Right renal pelvis (tissue), 4 donors: ENCODE measurements at regions not wholly inside any gene's neighbourhood (a gene's known extent, or its start where the extent isn't known, plus 50 kb on each side); places are given as distances from the start of the nearest gene placed in this dataset.

Experiments
- DNase-seq, 4 donors: peaks; one replicate each; pipeline ENCODE4 v3.0.0-alpha.2; 2013; ENCODE audit warnings: low read depth in 4 of 4, low spot score in 3 of 4, missing footprints in 1 of 4

- DNase-seq, result no peak
Measured at GRCh38 chr11:95717314-95717713, 72.3 kb downstream of the FAM76B start.

DNA sequence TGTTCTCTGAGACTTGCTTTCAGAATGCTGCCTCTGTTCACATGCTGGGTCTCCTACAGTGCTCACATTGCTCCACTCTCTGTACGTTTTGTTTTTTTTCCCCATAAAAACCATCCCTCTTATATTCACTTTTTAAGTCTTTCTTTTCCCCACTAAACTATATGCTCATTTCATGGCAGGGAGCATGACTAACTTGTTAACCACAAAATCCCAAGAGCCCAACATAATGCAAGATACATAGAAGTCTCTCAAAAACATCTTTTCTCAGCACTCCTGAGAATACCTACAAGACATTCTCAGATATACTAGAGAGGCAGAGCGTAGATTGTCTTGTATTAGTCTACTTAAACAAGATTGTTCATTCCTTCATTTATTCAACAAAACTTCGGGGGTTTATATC is 73.3 kb downstream of the FAM76B start:
- no peak for DNase-seq

- DNase-seq, result no peak
Measured at GRCh38 chr11:95715777-95716241, 73.8 kb downstream of the FAM76B start.

GRCh38 chr11:95714843-95715776 is 74.5 kb downstream of the FAM76B start:
- no peak for DNase-seq

DNA sequence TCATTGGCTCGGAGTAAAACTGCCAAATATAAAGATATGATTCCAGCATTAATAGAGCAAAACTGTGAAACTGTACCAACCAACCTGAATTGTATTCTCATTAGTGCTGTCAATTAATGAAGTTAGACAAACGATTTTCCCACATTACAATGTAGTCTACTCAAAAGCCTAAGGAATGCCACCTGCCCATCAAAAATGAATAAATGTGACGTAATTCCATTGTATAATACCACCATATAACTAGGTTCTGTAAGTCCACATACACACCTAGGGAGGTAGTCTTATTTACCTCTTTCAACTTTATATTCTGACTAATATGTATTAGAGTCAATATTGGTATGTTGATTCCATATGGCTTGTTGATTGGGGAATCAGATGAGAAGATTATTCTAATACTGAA is 76.2 kb downstream of the FAM76B start:
- DNase-seq, result no peak

GRCh38 chr11:95711945-95712221 is 77.7 kb downstream of the FAM76B start:
- DNase-seq, result no peak

- DNase-seq, result no peak
Measured at GRCh38 chr11:95711162-95711944, 78.2 kb downstream of the FAM76B start.

GRCh38 chr11:95708681-95709080 is 80.9 kb downstream of the FAM76B start:
- no peak for DNase-seq

- DNase-seq, result no peak
Measured at GRCh38 chr11:95706974-95707387, 82.6 kb downstream of the FAM76B start.

- DNase-seq, result peak; percentile 79 to 87 (median 83)
Measured at GRCh38 chr11:95705485-95706124, 84.0 kb downstream of the FAM76B start.

DNA sequence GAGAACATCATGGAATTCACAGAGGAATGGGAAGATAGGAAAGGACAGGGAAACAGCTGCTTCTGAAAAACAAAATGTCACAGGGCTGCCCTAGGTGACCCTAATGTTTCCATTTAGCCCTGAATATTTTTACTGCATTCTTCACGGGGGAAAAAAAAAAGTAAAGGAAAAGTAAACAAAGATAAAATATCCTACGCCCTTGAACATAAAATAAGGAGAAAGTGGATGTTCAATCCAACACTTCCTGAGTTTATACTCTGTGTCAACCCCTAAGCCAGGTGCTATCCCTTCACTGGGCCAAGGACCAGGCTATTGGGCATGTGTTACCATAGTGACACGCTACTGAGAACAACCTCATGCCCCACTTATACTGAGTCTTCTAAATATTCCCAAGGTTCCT is 84.7 kb downstream of the FAM76B start:
- no peak for DNase-seq

GRCh38 chr11:95703049-95703448 is 86.5 kb downstream of the FAM76B start:
- DNase-seq, result no peak

DNA sequence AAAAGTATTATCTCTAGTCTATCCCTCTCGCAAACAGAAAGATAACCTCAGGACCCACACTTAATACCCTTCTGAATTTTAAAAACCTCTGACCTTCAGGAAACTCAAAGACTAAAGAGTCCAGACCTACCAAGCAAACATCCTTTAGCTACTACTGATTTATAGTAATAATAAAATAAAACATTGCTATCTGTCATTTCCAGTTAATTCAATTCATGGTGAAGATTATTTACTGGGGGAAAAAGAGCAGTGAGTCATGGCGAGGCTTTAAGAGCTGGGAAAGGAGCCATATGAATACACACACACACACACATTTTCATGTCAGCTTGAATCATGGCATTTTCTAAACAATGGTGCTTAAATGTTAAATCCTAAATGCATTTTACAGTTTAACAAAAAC is 87.1 kb downstream of the FAM76B start:
- DNase-seq, result peak; percentile 34 to 72 (median 51)

DNA sequence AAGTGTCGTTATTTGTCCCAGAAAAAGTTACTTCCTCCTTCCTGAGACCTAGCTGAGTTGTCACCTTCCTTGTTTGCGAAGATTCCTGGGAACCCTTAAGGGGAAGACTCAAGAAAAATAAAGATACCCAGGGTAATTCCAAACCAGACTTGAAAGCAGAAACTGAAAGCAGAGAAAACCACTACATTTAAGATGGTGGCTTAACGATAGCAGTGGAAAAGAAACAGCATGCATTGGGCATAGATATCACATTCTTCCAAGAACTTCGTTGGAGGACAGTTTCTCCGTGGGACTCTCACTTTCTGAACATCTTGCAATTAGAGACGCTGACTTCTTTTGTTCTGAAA is 89.1 kb downstream of the FAM76B start:
- DNase-seq, result no peak

- DNase-seq, result no peak
Measured at GRCh38 chr11:95699631-95700470, 89.7 kb downstream of the FAM76B start.

GRCh38 chr11:95698676-95699557 is 90.7 kb downstream of the FAM76B start:
- no peak for DNase-seq

DNA sequence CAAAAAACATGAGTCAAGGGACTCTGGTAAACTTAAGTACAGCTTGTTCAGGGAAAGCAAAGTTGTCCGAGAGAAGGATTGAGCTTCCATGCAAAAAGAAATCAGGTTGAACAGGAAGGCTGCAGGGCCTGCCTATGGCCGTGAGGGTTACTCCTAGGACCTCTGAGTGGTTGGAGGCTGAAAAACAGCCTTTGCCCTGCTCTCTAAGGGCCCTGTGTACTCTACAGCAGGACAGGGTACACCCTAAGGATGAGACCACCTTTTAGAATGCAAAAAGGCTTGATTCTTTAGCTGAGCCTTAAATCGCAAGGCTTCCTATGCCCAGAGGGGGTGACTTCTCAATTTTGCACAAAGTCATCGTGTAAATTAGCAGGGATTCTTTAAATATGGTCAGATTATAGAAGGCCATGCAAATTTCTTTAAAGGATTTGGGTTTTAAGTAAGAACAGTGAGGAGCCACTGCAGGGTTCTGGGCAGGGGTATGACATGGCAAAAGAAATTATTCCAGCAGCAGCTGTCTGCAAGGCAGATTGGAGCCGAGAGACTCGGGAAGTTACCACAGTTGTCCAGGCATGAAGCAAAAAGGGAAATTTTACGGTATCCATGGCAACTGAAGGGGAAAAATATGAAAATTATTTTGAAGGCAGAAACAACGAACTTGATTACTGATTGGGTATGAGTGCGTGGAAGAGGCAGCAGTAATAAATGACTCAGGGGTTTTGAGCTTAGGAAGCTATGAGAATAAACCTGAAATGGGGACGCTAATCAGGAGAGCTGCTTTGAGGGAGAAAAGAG is 91.8 kb downstream of the FAM76B start:
- DNase-seq, result no peak

GRCh38 chr11:95695181-95695580 is 94.4 kb downstream of the FAM76B start:
- DNase-seq, result no peak

GRCh38 chr11:95693298-95693697 is 96.3 kb downstream of the FAM76B start:
- no peak for DNase-seq
